Endodermal cell (in vitro differentiated cells): ENCODE measurements at regions not wholly inside any gene's neighbourhood (a gene's known extent, or its start where the extent isn't known, plus 50 kb on each side); places are given as distances from the start of the nearest gene placed in this dataset.

ENCODE experiments used
- DNase-seq: peaks from one replicate; pipeline ENCODE4 v3.0.0-alpha.2; 2017
- H3K27ac ChIP-seq: 2 replicates; pipeline ENCODE4 v1.5.1; 2013; ENCODE audit warnings: mild to moderate bottlenecking, low read depth, low read length, moderate library complexity
- H3K27me3 ChIP-seq: 2 replicates; pipeline ENCODE4 v1.6.1; 2013; ENCODE audit warnings: mild to moderate bottlenecking, low read length, moderate library complexity; ENCODE audit not compliant: insufficient read depth, control insufficient read depth, poor library complexity, severe bottlenecking
- H3K36me3 ChIP-seq: 2 replicates; pipeline ENCODE4 v1.7.0; 2013; ENCODE audit warnings: mild to moderate bottlenecking, low read length, moderate library complexity; ENCODE audit not compliant: control insufficient read depth, insufficient read depth
- H3K4me1 ChIP-seq: one replicate; pipeline ENCODE4 v1.7.0; 2013; ENCODE audit warnings: low read length; ENCODE audit not compliant: control insufficient read depth, insufficient read depth
- H3K4me3 ChIP-seq: 2 replicates; pipeline ENCODE4 v1.5.1; 2013; ENCODE audit warnings: mild to moderate bottlenecking, low read length, moderate library complexity
- H3K9ac ChIP-seq: 2 replicates; pipeline ENCODE4 v1.6.1; 2013; ENCODE audit warnings: mild to moderate bottlenecking, low read length, moderate library complexity; ENCODE audit not compliant: poor library complexity, severe bottlenecking; ENCODE audit errors: extremely low read depth
- H3K9me3 ChIP-seq: 2 replicates; pipeline ENCODE4 v1.6.1; 2013; ENCODE audit warnings: mild to moderate bottlenecking, low read length, moderate library complexity; ENCODE audit not compliant: control insufficient read depth
- H3K27ac Mint-ChIP-seq: 2 replicates; pipeline ENCODE4 v1.8.0; 2020; ENCODE audit warnings: mixed read lengths
- H3K27me3 Mint-ChIP-seq: 2 replicates; pipeline ENCODE4 v1.8.0; 2021; ENCODE audit warnings: mild to moderate bottlenecking, mixed read lengths; ENCODE audit not compliant: insufficient read depth
- H3K36me3 Mint-ChIP-seq: 2 replicates; pipeline ENCODE4 v1.8.0; 2020; ENCODE audit warnings: low read depth, mixed read lengths
- H3K4me1 Mint-ChIP-seq: 2 replicates; pipeline ENCODE4 v1.8.0; 2020; ENCODE audit warnings: mixed read lengths
- H3K4me3 Mint-ChIP-seq: 2 replicates; pipeline ENCODE4 v1.8.0; 2020; ENCODE audit warnings: mild to moderate bottlenecking, moderate library complexity, mixed read lengths
- H3K9me3 Mint-ChIP-seq: 2 replicates; pipeline ENCODE4 v1.8.0; 2020; ENCODE audit warnings: mild to moderate bottlenecking, mixed read lengths
- WGBS, 2 experiments: methylation state at CpG; one replicate each; pipeline versions ENCODE4 v1.1.5 to v1.1.7; 2013; ENCODE audit warnings: missing lambda C conversion rate in 2 of 2, mixed read lengths in 1 of 2; ENCODE audit not compliant: insufficient coverage in 1 of 2, insufficient read length in 1 of 2; 5-methylcytosine and 5-hydroxymethylcytosine counted together
- TF ChIP-seq, protein P1 (sequence below): fragments of 200-600 bp; sonication (generic); conservative IDR thresholded peaks from 2 replicates; pipeline ENCODE4 v1.5.0; 2021; ENCODE audit warnings: antibody characterized with exemption, mild to moderate bottlenecking

DNA sequence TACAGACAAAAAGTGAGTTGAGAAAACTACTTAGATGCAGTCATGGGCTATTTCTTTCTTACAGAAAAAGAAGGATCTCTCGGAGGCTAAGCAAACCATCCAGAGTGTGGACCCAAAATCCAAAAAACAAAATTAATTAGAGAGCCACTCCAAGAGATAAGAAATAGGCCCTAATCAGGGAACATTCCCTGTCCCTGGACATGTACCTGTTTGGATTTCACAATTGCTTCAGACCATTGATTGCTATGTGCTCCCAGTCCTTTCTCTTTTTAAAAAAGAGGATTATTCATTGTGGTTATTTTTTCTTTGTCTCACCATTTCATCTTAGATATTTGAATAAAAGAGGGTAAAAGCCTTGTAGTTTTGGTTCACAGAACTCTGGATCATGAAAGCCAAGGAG, 549.9 kb downstream of the ETNK1 start:
- no peak for DNase-seq
- H3K4me1 ChIP-seq: no peaks in the 10 kb centered on the region
- H3K36me3 ChIP-seq: peaks cover 43% of the 10 kb centered on the region
- no peaks in the 10 kb centered on the region for H3K4me1 Mint-ChIP-seq
- no peak overlapping the region for H3K27ac Mint-ChIP-seq
- H3K36me3 Mint-ChIP-seq: peaks cover 46% of the 10 kb centered on the region
- no peak overlapping the region for H3K4me3 ChIP-seq
- H3K9me3 ChIP-seq: peaks cover 16% of the 10 kb centered on the region
- TF ChIP-seq, protein P1, sequence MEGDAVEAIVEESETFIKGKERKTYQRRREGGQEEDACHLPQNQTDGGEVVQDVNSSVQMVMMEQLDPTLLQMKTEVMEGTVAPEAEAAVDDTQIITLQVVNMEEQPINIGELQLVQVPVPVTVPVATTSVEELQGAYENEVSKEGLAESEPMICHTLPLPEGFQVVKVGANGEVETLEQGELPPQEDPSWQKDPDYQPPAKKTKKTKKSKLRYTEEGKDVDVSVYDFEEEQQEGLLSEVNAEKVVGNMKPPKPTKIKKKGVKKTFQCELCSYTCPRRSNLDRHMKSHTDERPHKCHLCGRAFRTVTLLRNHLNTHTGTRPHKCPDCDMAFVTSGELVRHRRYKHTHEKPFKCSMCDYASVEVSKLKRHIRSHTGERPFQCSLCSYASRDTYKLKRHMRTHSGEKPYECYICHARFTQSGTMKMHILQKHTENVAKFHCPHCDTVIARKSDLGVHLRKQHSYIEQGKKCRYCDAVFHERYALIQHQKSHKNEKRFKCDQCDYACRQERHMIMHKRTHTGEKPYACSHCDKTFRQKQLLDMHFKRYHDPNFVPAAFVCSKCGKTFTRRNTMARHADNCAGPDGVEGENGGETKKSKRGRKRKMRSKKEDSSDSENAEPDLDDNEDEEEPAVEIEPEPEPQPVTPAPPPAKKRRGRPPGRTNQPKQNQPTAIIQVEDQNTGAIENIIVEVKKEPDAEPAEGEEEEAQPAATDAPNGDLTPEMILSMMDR: no peak
- no peak overlapping the region for H3K27ac ChIP-seq
- no peak overlapping the region for H3K4me3 Mint-ChIP-seq
- WGBS, 2 experiments: 86% methylated on average over 1 of the region's 1 CpG; no CpG with 5 or more reads in 1 of the 2 experiments
- no peak overlapping the region for H3K9ac ChIP-seq
- no peaks in the 10 kb centered on the region for H3K27me3 Mint-ChIP-seq
- peaks cover 6% of the 10 kb centered on the region for H3K9me3 Mint-ChIP-seq
- H3K27me3 ChIP-seq: no peaks in the 10 kb centered on the region

DNA sequence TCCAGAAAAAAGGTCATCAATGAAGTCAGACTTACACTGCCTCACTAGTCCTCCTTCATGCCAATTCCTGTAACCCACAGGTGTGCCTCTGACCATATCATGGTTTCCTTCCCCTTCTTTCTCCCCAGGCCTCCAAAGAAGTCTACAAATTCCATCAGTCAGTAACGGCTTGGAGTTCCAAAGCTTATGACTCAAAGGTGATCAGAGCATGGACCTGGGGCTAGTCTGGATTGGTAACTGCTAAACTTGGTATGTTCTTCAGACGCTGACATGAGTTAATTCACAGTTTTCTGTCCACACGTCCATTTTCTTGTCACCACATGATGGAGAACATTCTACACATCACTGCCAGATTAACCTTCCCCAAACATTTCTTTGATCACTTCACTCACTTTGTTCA, 560.4 kb downstream of the ETNK1 start:
- Mint-ChIP-seq H3K4me3 (no peak overlapping the region), H3K27me3 (no peaks in the 10 kb centered on the region)
- 93 to 100% methylated on average over 3 of the region's 3 CpGs for WGBS, 2 experiments

DNA sequence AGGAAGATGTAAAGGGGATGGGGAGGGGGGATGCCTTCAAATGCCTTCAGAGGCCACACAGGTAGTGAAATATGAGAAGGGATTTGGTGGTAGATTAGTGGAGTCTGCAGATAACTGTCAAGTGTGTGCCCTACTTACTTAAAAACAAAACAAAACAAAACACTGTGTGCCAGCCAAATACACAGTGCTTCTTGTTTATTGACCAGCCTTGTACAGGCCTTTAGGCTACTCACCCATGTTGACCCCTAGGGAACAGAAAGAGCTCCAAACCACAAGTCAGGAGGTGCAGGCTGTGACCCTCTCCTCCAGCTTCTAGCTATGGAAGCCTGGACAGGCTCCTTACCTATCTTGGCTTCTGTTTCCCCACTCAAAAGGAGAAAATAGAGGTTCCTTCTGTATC, 562.0 kb downstream of the ETNK1 start:
- Mint-ChIP-seq H3K27ac (no peak overlapping the region), H3K9me3 (no peaks in the 10 kb centered on the region), H3K36me3 (peaks cover 28% of the 10 kb centered on the region), H3K4me3 (no peak overlapping the region), H3K4me1 (no peaks in the 10 kb centered on the region), H3K27me3 (no peaks in the 10 kb centered on the region)
- Histone ChIP-seq H3K4me3 (no peak overlapping the region), H3K27ac (no peak overlapping the region), H3K4me1 (no peaks in the 10 kb centered on the region), H3K36me3 (peaks cover 38% of the 10 kb centered on the region), H3K27me3 (no peaks in the 10 kb centered on the region), H3K9ac (no peak overlapping the region), H3K9me3 (no peaks in the 10 kb centered on the region)
- TF ChIP-seq, protein P1: no peak
- no peak for DNase-seq

More for the DNA sequence above, 560.4 kb downstream of the ETNK1 start:
- DNase-seq: no peak
- Histone ChIP-seq H3K27me3 (no peaks in the 10 kb centered on the region), H3K36me3 (peaks cover 38% of the 10 kb centered on the region), H3K27ac (no peak overlapping the region), H3K9ac (no peak overlapping the region), H3K9me3 (no peaks in the 10 kb centered on the region), H3K4me1 (no peaks in the 10 kb centered on the region), H3K4me3 (no peak overlapping the region)
- H3K9me3 Mint-ChIP-seq: no peaks in the 10 kb centered on the region
- H3K36me3 Mint-ChIP-seq: peaks cover 28% of the 10 kb centered on the region
- H3K27ac Mint-ChIP-seq: peak overlapping the region; percentile 2
- TF ChIP-seq, protein P1: no peak
- H3K4me1 Mint-ChIP-seq: no peaks in the 10 kb centered on the region
